ENCODE measurements at regions not wholly inside any gene's neighbourhood (a gene's known extent, or its start where the extent isn't known, plus 50 kb on each side); places are given as distances from the start of the nearest gene placed in this dataset.

GRCh38 chr2:138838851-138839620, 58.8 kb upstream of the NXPH2 start:
- ChIA-PET CTCF (no interaction called here), POLR2A (no interaction called here)
- H3K4me3 Mint-ChIP-seq, result no peak overlapping the region
- H3K27me3 Mint-ChIP-seq, result peaks cover 1% of the 10 kb centered on the region
- H3K36me3 Mint-ChIP-seq (ENCODE audit: low read depth), result no peaks in the 10 kb centered on the region
- no peaks in the 10 kb centered on the region for H3K9me3 Mint-ChIP-seq
- H3K27ac Mint-ChIP-seq, result no peak overlapping the region
- H3K4me1 Mint-ChIP-seq, result no peaks in the 10 kb centered on the region
- DNase-seq, result no peak

- H3K9me3 Mint-ChIP-seq, result no peaks in the 10 kb centered on the region
Measured at GRCh38 chr2:138831691-138832090, 51.5 kb upstream of the NXPH2 start.

GRCh38 chr2:138831154-138831553, 51.0 kb upstream of the NXPH2 start:
- Mint-ChIP-seq H3K36me3 (ENCODE audit: low read depth) (no peaks in the 10 kb centered on the region), H3K9me3 (no peaks in the 10 kb centered on the region), H3K4me1 (no peaks in the 10 kb centered on the region), H3K4me3 (no peak overlapping the region), H3K27me3 (no peaks in the 10 kb centered on the region), H3K27ac (no peak overlapping the region)
- ChIA-PET CTCF (no interaction called here), POLR2A (no interaction called here)
- DNase-seq, result no peak

More at GRCh38 chr2:138831691-138832090, 51.5 kb upstream of the NXPH2 start:
- CTCF ChIA-PET, result no interaction called here
- H3K27me3 Mint-ChIP-seq, result no peaks in the 10 kb centered on the region
- H3K27ac Mint-ChIP-seq, result no peak overlapping the region
- no peaks in the 10 kb centered on the region for H3K4me1 Mint-ChIP-seq
- no peak for DNase-seq
- H3K4me3 Mint-ChIP-seq, result no peak overlapping the region
- H3K36me3 Mint-ChIP-seq (ENCODE audit: low read depth), result no peaks in the 10 kb centered on the region
- POLR2A ChIA-PET, result no interaction called here

GRCh38 chr2:138830547-138830946, 50.4 kb upstream of the NXPH2 start:
- no peak overlapping the region for H3K4me3 Mint-ChIP-seq
- no peaks in the 10 kb centered on the region for H3K36me3 Mint-ChIP-seq (ENCODE audit: low read depth)
- CTCF ChIA-PET, result no interaction called here
- no peaks in the 10 kb centered on the region for H3K27me3 Mint-ChIP-seq
- H3K9me3 Mint-ChIP-seq, result no peaks in the 10 kb centered on the region
- POLR2A ChIA-PET, result no interaction called here
- H3K4me1 Mint-ChIP-seq, result no peaks in the 10 kb centered on the region
- no peak for DNase-seq
- H3K27ac Mint-ChIP-seq, result no peak overlapping the region

Measured in activated CD4-positive, alpha-beta memory T cell treated with anti-CD3 and anti-CD28 coated beads, Interleukin-2, amount 10 ng/mL, durations not matched to agents 7 days and 5 days (primary cell).